NCI-H1417 (cell line): ENCODE measurements at regions not wholly inside any gene's neighbourhood (a gene's known extent, or its start where the extent isn't known, plus 50 kb on each side); places are given as distances from the start of the nearest gene placed in this dataset.
A peak's percentile ranks its signal among the peaks of the same experiment; 100 is the strongest.
"Not testable (repeated sequence)": the region's sequence is repeated elsewhere in the genome, so short reads cannot be mapped to it uniquely, and the experiment has no call there.

Experiments used
- DNase-seq, 3 experiments: peaks; one replicate each; lab custom pipeline; 2025; lab: John Stamatoyannopoulos, UW

- DNase-seq, result peak; percentile 82 to 96 (median 92)
Measured at GRCh38 chrX:73943693-73944562, 91.4 kb upstream of the XIST start.

GRCh38 chrX:73940893-73941470 lies 88.5 kb upstream of the XIST start:
- DNase-seq, result no peak

GRCh38 chrX:73937843-73938242 lies 85.3 kb upstream of the XIST start:
- DNase-seq, result not testable (repeated sequence)

GRCh38 chrX:73932522-73932921 lies 80.0 kb upstream of the XIST start:
- DNase-seq, result no peak

DNA sequence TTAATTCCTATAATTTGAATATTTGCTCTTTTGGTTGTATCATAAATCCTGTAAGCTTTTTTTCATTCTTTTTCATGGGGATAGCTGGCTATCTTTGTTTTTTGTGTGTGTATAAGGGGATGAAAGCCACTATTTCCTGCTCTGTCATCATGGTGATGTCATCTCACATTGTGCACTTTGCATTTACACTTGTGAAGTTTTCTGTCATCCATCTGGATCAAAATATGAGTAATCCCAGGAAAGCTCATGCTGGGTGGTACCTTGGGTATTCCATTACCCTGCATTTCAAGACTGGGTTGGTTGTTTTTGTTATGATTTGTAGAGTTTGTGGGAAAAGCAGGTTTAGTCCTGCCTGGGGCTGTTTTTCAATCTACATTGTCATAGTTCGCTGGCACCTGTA lies 77.8 kb upstream of the XIST start:
- no peak for DNase-seq

DNA sequence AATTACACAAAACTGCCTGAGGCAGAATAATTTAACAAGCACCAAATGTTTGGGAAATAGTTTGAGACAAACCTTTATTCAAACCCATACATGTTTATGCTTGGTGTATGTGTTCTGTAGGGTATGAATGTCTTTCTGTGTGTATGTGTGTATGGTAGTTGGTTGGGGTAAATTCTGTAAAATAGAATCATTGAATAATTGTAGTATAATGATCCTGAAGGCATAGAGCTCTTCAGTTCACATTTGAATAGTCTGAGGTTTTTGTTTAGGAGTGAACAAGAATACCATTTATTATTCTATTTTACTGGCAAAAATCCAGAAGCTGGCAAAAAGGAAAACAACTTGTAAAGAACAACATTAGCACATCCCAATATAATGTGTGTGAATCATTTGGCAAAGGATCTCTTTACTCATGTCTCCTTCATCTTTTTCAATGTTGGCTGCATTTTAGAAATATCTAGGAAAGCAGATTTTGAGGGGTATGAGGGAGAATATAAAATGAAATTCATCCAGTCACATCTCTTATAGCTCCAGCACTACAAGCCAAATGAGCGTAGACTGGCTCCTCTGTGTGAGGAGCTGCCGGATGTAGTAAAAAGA lies 70.4 kb upstream of the XIST start:
- DNase-seq, result no peak

GRCh38 chrX:73916931-73917667 lies 64.6 kb upstream of the XIST start:
- DNase-seq, result no peak

DNA sequence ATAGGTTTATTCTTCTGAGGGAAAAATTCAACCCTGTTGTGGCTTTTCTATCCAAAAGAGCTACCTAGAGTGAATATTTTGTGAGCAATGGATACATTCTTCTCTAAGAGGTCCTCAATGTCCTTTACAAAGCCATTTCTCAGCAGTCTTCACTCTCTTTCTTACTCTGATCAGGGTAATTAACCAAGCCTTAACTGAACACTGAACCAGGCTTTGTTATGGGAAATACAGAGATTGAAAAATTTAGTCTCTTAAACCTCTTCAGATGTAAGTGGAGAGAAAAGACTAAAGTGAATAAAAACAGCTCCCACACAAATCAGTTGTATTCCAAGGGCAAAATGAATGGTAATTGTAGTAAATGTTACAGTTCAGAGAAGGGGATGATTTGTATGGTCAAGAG lies 64.0 kb upstream of the XIST start:
- DNase-seq, result no peak

DNA sequence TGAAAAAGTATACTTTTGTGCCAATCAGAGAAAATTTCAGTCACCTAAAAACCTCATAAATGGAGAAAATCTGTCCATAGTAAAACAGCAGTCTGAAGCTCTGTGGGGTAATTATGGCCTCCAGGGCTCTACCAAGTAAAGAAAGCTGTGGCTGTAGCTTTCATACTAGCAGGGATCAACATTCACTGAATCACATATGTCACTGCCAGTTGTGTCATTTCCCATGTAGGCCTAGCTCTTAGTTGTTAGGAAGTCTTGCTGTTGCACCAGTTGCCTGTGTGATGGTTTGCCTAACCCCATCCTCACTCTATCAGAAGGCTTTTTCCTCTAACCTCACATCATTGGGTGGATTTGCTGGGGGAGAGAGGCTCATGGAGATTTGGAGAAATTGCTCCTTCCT lies 62.3 kb upstream of the XIST start:
- DNase-seq, result not testable (repeated sequence)

DNA sequence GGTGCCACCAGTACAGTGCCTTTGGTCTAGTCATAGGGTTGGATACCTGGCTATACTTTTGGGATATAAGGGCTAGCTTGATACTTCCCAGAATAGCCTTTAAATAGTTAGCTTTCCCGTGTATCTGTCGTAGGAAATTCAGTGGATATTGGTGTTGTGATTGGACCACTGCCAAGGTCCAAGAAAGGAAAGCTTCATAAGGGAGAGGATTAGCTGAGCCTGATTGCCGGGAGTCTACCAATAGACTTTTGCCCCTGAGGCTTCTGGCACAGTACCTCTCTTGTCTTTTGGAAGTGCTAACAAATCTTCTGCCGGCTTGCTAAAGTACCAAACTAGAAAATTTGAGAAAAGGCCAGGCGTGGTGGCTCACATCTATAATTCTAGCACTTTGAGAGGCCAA lies 61.1 kb upstream of the XIST start:
- DNase-seq, result no peak

GRCh38 chrX:73911946-73912345 lies 59.4 kb upstream of the XIST start:
- not testable (repeated sequence) for DNase-seq

DNA sequence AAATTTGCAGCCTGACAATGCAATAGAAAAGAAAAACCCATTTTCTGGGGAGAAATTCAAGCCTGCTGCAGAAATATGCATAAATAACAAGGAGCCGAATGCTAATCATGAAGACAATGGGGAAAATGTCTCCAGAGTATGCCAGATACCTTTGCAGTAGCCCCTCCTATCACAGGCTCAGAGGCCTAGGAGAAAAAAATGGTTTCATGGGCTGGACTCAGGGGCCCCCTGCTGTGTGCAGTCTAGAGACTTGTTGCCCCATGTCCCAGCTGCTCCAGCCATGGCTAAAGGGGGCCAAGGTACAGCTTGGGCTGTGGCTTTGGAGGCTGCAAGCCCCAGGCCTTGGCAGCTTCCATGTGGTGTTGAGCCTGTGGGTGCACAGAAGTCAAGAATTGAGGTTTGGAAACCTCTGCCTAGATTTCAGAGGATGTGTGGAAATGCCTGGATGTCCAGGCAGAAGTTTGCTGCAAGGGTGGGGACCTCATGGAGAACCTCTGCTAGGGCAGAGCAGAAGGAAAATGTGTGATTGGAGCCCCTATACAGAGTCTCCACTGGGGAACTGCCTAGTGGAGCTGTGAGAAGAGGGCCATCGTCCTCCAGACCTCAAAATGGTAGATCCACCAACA lies 53.3 kb upstream of the XIST start:
- not testable (repeated sequence) for DNase-seq

DNA sequence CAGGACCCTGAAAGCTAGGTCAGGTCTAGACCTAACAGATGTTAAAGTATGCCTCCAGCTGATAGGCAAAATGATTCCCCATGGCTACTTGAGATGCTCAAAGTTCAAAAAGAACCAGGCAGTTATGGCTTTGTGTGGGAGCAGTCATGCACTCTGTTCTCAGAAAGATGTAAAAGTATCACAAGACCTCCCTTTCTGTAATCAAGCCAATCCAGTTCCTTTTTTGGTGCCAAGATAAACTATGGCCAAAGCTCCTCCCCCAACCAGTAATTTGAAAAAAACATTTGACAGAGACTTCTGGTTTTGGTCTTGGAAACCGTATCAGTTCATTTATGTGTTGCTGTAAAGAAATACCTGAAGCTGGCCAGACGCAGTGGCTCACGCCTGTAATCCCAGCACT lies 51.4 kb upstream of the XIST start:
- no peak for DNase-seq
